ENCODE measurements at regions not wholly inside any gene's neighbourhood (a gene's known extent, or its start where the extent isn't known, plus 50 kb on each side); places are given as distances from the start of the nearest gene placed in this dataset.

- TF ChIP-seq REST (IDR thresholded peaks at IDR 0.05; ENCODE audit: low read depth): no peak
- TF ChIP-seq EZH2 (IDR thresholded peaks at IDR 0.05): no peak
Observed at GRCh38 chr18:72999971-73000607, 132.3 kb upstream of the NETO1 start (continued).

- Histone ChIP-seq H3K4me1 (ENCODE audit: control insufficient read depth in 1 of 2, insufficient read depth in 2 of 2, low read length in 2 of 2) (no peaks in the 10 kb centered on the region), H3K36me3 (ENCODE audit: control insufficient read depth in 1 of 2, insufficient read depth in 2 of 2, low read length in 2 of 2) (no peaks in the 10 kb centered on the region), H3K79me2 (ENCODE audit: insufficient read depth, low read length) (no peaks in the 10 kb centered on the region), H3K27ac (ENCODE audit: low read depth, low read length) (no peak overlapping the region), H3K9ac (ENCODE audit: low read length) (no peak overlapping the region), H3K4me2 (ENCODE audit: low read length) (no peak overlapping the region), H2AFZ (ENCODE audit: low read depth, low read length, poor library complexity, severe bottlenecking) (no peak overlapping the region), H3K9me3 (ENCODE audit: control insufficient read depth in 1 of 2, insufficient read depth in 1 of 2, low read depth in 1 of 2, low read length in 2 of 2) (peaks cover 0 to 11% of the 10 kb centered on the region in 2 experiments; a peak in 2 of 4 replicates), H3K9me2 (ENCODE audit: insufficient read depth) (no peaks in the 10 kb centered on the region), H3K4me3 (replicated peaks in 1 of 2; ENCODE audit: low read depth in 1 of 2, low read length in 2 of 2) (no peak overlapping the region), H4K20me1 (ENCODE audit: insufficient read depth) (no peaks in the 10 kb centered on the region), H3K27me3 (ENCODE audit: insufficient read depth, low read length) (no peaks in the 10 kb centered on the region)
- intact Hi-C loops (cut with micrococcal nuclease): no loop called here
- CTCF ChIA-PET: no interaction called here
- no peak for ATAC-seq
- POLR2A ChIA-PET: no interaction called here
- no peak for DNase-seq (ENCODE audit: low read depth, low spot score)
- RAD21 ChIA-PET (ENCODE audit: low non-redundant PET in 1 of 2, low total read pairs in 2 of 2, uncharacterized antibody in 2 of 2, unreplicated experiment in 2 of 2): no interaction called here
- no peak for TF ChIP-seq ZNF274 (IDR thresholded peaks at IDR 0.05; ENCODE audit: low read depth, low read length)
- TF ChIP-seq POLR2AphosphoS5 (IDR thresholded peaks at IDR 0.05; ENCODE audit: low read depth, low read length): no peak
- no peak for TF ChIP-seq MAX (IDR thresholded peaks at IDR 0.05)
- TF ChIP-seq EGR1 (IDR thresholded peaks at IDR 0.05; ENCODE audit: low read depth): no peak
- no peak for TF ChIP-seq CBX3 (IDR thresholded peaks at IDR 0.05; ENCODE audit: low read depth)
- no peak for TF ChIP-seq ATF3 (IDR thresholded peaks at IDR 0.05)
- TF ChIP-seq RAD21 (IDR thresholded peaks at IDR 0.05; ENCODE audit: low read depth): no peak
- no peak for TF ChIP-seq REST (IDR thresholded peaks at IDR 0.05; ENCODE audit: low read depth)
- TF ChIP-seq SRF (IDR thresholded peaks at IDR 0.05; ENCODE audit: low read depth): no peak
- TF ChIP-seq TCF7L2 (IDR thresholded peaks at IDR 0.05; ENCODE audit: borderline replicate concordance, extremely low read depth, insufficient read depth, insufficient read length): no peak
- no peak for TF ChIP-seq CTCF (IDR thresholded peaks at IDR 0.05 in 2 of 3, conservative IDR thresholded peaks at IDR 0.05 in 1 of 3; ENCODE audit: borderline replicate concordance in 1 of 3, insufficient read depth in 1 of 3, low read depth in 2 of 3, low read length in 2 of 3)
- BruUV-seq (replicated peaks): no TSS peak
Observed at GRCh38 chr18:72995558-72995957, 127.8 kb upstream of the NETO1 start.
